ENCODE measurements at regions not wholly inside any gene's neighbourhood (a gene's known extent, or its start where the extent isn't known, plus 50 kb on each side); places are given as distances from the start of the nearest gene placed in this dataset.
A peak's percentile ranks its signal among the peaks of the same experiment; 100 is the strongest.

- Histone ChIP-seq H3K4me2 (ENCODE audit: control insufficient read depth, extremely low read depth, insufficient read depth, low read depth, low read length) (peak overlapping the region; percentile 7), H2AFZ (ENCODE audit: control insufficient read depth, low read length) (no peak overlapping the region), H3K27ac (ENCODE audit: control insufficient read depth, insufficient read depth, low read length) (no peak overlapping the region), H3K9me1 (ENCODE audit: control insufficient read depth, extremely low read depth, insufficient read depth, low read length) (no peaks in the 10 kb centered on the region), H3K9ac (ENCODE audit: control insufficient read depth, extremely low read depth, insufficient read depth, low read length) (no peak overlapping the region), H4K20me1 (ENCODE audit: control insufficient read depth, extremely low read depth, insufficient read depth, low read length) (no peaks in the 10 kb centered on the region), H3K4me3 (ENCODE audit: control insufficient read depth in 2 of 3, extremely low read depth in 1 of 3, insufficient read depth in 2 of 3, low read depth in 1 of 3, low read length in 3 of 3) (no peak overlapping the region), H3K9me3 (ENCODE audit: control insufficient read depth, low read depth, low read length) (no peaks in the 10 kb centered on the region), H3K27me3 (ENCODE audit: control insufficient read depth, extremely low read depth, insufficient read depth, low read length) (no peaks in the 10 kb centered on the region), H3K4me1 (ENCODE audit: control insufficient read depth, extremely low read depth, insufficient read depth, low read length) (peaks cover 29% of the 10 kb centered on the region), H3K79me2 (ENCODE audit: control insufficient read depth, insufficient read depth, low read length) (no peaks in the 10 kb centered on the region), H3K36me3 (ENCODE audit: control insufficient read depth in 2 of 2, extremely low read depth in 1 of 2, insufficient read depth in 2 of 2, low read length in 2 of 2) (no peaks in the 10 kb centered on the region)
- TF ChIP-seq EZH2 (IDR thresholded peaks at IDR 0.05; ENCODE audit: low read length) (no peak), CTCF (optimal IDR thresholded peaks at IDR 0.05 in 1 of 3, IDR thresholded peaks at IDR 0.05 in 1 of 3, conservative IDR thresholded peaks at IDR 0.05 in 1 of 3; ENCODE audit: extremely low read depth in 1 of 3, insufficient read depth in 2 of 3, low read length in 3 of 3) (no peak)
- DNase-seq (ENCODE audit: low read depth, low spot score): no peak
- FAIRE-seq: no peak
- dilution Hi-C loops (cut with MboI; ENCODE audit: extremely low pct_ligation_motif_present, low sequenced_read_pairs): no loop called here
Observed at GRCh38 chr9:81035601-81036000, 653.7 kb downstream of the TLE1 start.

- Histone ChIP-seq H3K27ac (ENCODE audit: control insufficient read depth, insufficient read depth, low read length) (no peak overlapping the region), H3K4me2 (ENCODE audit: control insufficient read depth, extremely low read depth, insufficient read depth, low read depth, low read length) (peak overlapping the region; percentile 7), H3K27me3 (ENCODE audit: control insufficient read depth, extremely low read depth, insufficient read depth, low read length) (no peaks in the 10 kb centered on the region), H4K20me1 (ENCODE audit: control insufficient read depth, extremely low read depth, insufficient read depth, low read length) (no peaks in the 10 kb centered on the region), H3K9me1 (ENCODE audit: control insufficient read depth, extremely low read depth, insufficient read depth, low read length) (no peaks in the 10 kb centered on the region), H3K4me3 (ENCODE audit: control insufficient read depth in 2 of 3, extremely low read depth in 1 of 3, insufficient read depth in 2 of 3, low read depth in 1 of 3, low read length in 3 of 3) (no peak overlapping the region), H3K9ac (ENCODE audit: control insufficient read depth, extremely low read depth, insufficient read depth, low read length) (no peak overlapping the region), H3K36me3 (ENCODE audit: control insufficient read depth in 2 of 2, extremely low read depth in 1 of 2, insufficient read depth in 2 of 2, low read length in 2 of 2) (no peaks in the 10 kb centered on the region), H3K9me3 (ENCODE audit: control insufficient read depth, low read depth, low read length) (no peaks in the 10 kb centered on the region), H2AFZ (ENCODE audit: control insufficient read depth, low read length) (no peak overlapping the region), H3K79me2 (ENCODE audit: control insufficient read depth, insufficient read depth, low read length) (no peaks in the 10 kb centered on the region), H3K4me1 (ENCODE audit: control insufficient read depth, extremely low read depth, insufficient read depth, low read length) (peaks cover 29% of the 10 kb centered on the region)
- TF ChIP-seq CTCF (optimal IDR thresholded peaks at IDR 0.05 in 1 of 3, IDR thresholded peaks at IDR 0.05 in 1 of 3, conservative IDR thresholded peaks at IDR 0.05 in 1 of 3; ENCODE audit: extremely low read depth in 1 of 3, insufficient read depth in 2 of 3, low read length in 3 of 3) (no peak), EZH2 (IDR thresholded peaks at IDR 0.05; ENCODE audit: low read length) (no peak)
- FAIRE-seq: no peak
- dilution Hi-C loops (cut with MboI; ENCODE audit: extremely low pct_ligation_motif_present, low sequenced_read_pairs): no loop called here
- no peak for DNase-seq (ENCODE audit: low read depth, low spot score)
Observed at GRCh38 chr9:81035171-81035570, 654.2 kb downstream of the TLE1 start.
